ELF-1 (cell line): ENCODE measurements at regions not wholly inside any gene's neighbourhood (a gene's known extent, or its start where the extent isn't known, plus 50 kb on each side); places are given as distances from the start of the nearest gene placed in this dataset.

Source experiments
- DNase-seq: peaks from one replicate; pipeline ENCODE4 v3.0.0-alpha.2; 2016; ENCODE audit warnings: low read depth, low spot score

GRCh38 chr6:40077315-40077714 lies 143.1 kb upstream of the MOCS1 start:
- DNase-seq = no peak

GRCh38 chr6:40075056-40075590 lies 140.9 kb upstream of the MOCS1 start:
- DNase-seq = no peak

- no peak for DNase-seq
These were observed 140.2 kb upstream of the MOCS1 start for GRCh38 chr6:40074306-40075055.

GRCh38 chr6:40066372-40066771 lies 132.1 kb upstream of the MOCS1 start:
- DNase-seq = no peak

- no peak for DNase-seq
These were observed 122.6 kb upstream of the MOCS1 start for GRCh38 chr6:40056865-40057264.

GRCh38 chr6:40054602-40055001 lies 120.3 kb upstream of the MOCS1 start:
- no peak for DNase-seq

GRCh38 chr6:40054186-40054585 lies 119.9 kb upstream of the MOCS1 start:
- DNase-seq = no peak

- no peak for DNase-seq
These were observed 114.9 kb upstream of the MOCS1 start for GRCh38 chr6:40049128-40049527.

GRCh38 chr6:40044196-40044595 lies 109.9 kb upstream of the MOCS1 start:
- no peak for DNase-seq

- DNase-seq = no peak
These were observed 108.0 kb upstream of the MOCS1 start for GRCh38 chr6:40042232-40042631.

GRCh38 chr6:40039042-40039441 lies 104.8 kb upstream of the MOCS1 start:
- DNase-seq = no peak

- DNase-seq = no peak
These were observed 104.4 kb upstream of the MOCS1 start for GRCh38 chr6:40038626-40039025.

- no peak for DNase-seq
These were observed 103.0 kb upstream of the MOCS1 start for GRCh38 chr6:40037271-40037670.

GRCh38 chr6:40036186-40036585 lies 101.9 kb upstream of the MOCS1 start:
- DNase-seq = no peak

- DNase-seq = no peak
These were observed 94.2 kb upstream of the MOCS1 start for GRCh38 chr6:40028449-40028848.

GRCh38 chr6:40022867-40023266 lies 88.6 kb upstream of the MOCS1 start:
- DNase-seq = no peak

GRCh38 chr6:40020166-40020565 lies 85.9 kb upstream of the MOCS1 start:
- DNase-seq = no peak

- no peak for DNase-seq
These were observed 81.3 kb upstream of the MOCS1 start for GRCh38 chr6:40015530-40015929.

GRCh38 chr6:40011844-40012243 lies 77.6 kb upstream of the MOCS1 start:
- DNase-seq = peak; percentile 12

GRCh38 chr6:40000964-40001515 lies 66.8 kb upstream of the MOCS1 start:
- DNase-seq = no peak

GRCh38 chr6:39999006-39999867 lies 65.0 kb upstream of the MOCS1 start:
- no peak for DNase-seq

GRCh38 chr6:39998126-39998525 lies 63.9 kb upstream of the MOCS1 start:
- DNase-seq = no peak
